ENCODE measurements at regions not wholly inside any gene's neighbourhood (a gene's known extent, or its start where the extent isn't known, plus 50 kb on each side); places are given as distances from the start of the nearest gene placed in this dataset.

DNA sequence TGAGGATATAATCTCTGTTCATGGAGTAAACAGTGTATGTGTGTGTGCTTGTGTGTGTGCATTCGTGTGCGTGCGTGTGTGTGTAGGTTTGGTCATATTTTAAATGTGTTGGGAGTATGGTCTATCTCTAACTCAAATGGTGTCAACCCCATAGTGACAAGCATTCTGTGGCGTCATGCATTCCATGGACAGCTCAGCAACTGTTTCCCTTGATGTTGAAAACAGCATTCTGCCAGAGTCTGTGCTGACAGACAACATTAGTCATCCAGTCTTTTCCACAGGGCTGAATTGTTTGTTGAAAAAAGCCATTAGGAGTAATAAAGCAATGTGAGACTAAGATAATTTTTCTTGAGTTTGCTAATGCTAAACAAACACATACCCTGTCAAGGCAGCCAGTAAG is 706.6 kb downstream of the PCDH19 start:
- TF ChIP-seq, protein P1, sequence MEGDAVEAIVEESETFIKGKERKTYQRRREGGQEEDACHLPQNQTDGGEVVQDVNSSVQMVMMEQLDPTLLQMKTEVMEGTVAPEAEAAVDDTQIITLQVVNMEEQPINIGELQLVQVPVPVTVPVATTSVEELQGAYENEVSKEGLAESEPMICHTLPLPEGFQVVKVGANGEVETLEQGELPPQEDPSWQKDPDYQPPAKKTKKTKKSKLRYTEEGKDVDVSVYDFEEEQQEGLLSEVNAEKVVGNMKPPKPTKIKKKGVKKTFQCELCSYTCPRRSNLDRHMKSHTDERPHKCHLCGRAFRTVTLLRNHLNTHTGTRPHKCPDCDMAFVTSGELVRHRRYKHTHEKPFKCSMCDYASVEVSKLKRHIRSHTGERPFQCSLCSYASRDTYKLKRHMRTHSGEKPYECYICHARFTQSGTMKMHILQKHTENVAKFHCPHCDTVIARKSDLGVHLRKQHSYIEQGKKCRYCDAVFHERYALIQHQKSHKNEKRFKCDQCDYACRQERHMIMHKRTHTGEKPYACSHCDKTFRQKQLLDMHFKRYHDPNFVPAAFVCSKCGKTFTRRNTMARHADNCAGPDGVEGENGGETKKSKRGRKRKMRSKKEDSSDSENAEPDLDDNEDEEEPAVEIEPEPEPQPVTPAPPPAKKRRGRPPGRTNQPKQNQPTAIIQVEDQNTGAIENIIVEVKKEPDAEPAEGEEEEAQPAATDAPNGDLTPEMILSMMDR (IDR thresholded peaks at IDR 0.05): no peak

DNA sequence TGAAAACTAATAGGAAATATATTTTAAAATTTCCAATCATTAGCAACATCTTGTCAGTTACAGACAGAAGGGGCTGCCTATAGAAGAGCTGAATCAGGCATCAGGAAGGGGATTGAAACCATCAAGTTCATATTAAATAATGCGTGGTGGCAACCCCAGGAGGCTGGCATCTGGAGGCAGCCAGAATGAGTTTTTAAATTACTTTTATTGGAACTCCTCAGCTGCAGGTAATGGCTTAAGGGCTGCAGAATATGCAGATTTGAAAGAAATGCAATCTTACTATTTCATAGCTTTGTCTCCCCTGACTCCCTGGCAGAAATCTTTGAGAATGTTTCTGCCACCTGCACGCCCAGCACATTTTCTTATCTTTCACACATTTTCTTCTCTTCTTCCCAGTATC is 711.6 kb downstream of the PCDH19 start:
- TF ChIP-seq, protein P1 (IDR thresholded peaks at IDR 0.05): no peak

DNA sequence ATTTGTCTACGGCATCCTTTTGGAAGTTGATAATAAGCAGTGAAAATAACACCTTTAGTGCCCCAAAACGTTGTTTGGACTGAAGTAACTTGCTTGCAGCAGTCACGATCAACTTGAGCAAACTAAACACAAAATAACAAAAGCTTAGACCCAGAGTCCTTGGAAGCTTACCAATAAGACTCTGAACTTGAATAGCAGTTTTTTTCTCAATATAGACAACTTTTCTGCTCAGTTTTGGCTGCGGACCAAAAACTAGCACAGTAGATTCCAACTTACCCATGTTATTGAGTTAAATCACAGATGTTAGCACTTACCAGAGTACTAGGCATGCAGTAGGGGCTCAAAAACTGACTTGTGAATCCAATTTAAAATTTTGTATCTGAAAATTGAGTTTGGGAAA is 746.9 kb downstream of the PCDH19 start:
- TF ChIP-seq, protein P1 (IDR thresholded peaks at IDR 0.05): no peak

DNA sequence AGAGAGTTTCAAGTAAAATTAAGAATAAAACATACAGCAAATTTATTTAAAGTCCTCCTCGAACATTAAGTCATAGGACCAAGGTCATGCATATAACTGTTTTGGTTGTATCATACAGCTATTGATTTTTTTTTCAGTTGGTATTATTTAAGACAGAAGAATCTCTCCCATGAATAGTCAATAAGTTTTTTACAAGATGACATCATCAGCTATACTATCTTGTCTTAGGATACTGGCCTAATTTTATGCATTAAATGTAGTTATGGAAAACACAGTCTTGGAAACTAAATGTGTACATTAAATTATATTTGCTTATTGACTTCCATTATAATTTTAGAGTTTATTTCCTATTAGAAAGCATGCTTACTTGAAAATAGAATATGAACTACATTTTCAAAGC is 755.9 kb downstream of the PCDH19 start:
- TF ChIP-seq, protein P1 (IDR thresholded peaks at IDR 0.05): no peak

DNA sequence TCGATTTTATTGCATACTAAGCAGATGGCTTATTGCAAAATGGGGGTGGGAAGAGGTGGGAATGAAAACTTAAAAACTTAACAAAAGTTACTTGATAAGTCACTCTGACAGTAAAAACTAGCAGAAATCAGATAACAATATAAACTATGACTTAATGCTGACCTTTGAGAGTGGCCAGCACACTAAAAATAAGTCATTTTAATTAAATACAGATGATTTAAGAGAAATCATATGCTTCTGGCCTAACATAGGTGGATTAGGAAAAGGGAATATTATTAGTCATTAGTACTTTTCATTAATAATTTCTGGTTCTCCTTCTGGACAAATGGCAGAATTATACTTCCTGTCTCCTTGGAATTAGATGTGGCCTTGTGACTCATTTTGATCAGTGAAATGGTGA is 756.7 kb downstream of the PCDH19 start:
- TF ChIP-seq, protein P1 (IDR thresholded peaks at IDR 0.05): no peak

DNA sequence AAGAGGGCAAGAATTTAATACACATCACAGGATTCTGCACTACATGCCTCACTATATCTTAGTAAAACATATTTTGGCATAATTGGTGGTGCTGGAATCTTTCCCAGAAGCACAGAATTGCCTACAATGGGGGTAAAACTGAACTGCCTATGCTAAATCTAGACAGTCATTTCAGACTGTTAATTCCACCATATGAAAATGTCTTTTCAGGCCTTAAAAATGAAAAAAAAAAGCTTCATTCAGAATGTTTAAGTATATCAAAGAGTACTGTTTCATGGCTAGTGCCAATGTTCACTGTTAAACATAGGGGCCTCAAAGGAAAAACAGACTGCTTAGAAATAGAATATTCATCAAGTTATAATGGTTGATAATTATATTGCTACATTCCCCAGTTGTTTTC is 797.0 kb downstream of the PCDH19 start:
- TF ChIP-seq, protein P1 (IDR thresholded peaks at IDR 0.05): no peak

DNA sequence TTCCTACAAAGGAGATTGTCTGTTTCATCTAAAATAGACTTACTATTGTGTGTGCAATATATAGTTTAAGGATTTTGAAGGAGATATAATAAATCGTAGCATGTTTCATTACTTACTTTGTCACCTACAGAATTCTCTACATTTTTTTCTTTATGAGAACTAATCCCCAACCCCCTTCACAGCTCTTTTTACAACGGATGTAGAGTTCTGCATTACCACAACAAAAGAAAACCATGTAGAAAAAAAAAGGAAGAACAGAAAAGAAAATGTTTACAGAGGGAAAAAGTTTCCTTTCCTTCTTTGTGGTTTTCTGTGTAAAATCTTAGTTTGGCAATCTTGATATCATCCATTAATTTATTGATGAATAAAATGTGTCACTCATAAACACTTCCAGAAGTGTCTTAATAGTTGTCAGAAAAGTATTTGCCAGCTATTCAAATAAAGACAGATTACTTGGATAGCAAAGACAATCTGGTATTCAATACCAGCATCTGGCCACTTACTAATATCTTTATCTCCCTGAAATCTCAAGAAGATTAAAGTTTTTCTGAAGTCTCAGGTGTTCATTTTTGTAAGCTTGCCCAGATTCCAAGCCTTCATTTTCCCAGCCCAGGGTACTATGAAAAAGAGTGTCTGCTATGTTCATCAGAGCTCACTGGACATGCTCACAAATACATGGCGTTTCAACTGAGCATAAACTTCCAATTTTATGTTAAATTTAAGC is 806.8 kb downstream of the PCDH19 start:
- TF ChIP-seq, protein P1 (IDR thresholded peaks at IDR 0.05): no peak

DNA sequence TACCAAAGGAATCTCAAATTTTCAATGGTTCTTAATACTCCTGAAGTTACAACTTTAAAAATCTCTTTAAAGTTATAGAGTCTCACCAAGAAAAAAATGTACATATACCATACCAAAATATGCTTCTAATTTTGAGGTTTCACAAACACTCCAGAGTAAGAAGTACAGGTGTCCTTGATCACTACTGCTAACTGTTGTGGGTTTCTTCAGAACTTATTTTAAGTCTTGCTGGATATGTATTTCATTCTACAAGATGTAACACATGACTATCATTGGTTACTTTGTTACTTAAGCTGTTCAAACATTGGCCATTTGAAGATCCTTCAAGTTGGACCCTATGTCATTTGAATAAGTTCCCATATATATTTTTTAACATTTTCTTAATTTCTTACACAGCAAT is 808.0 kb downstream of the PCDH19 start:
- TF ChIP-seq, protein P1 (IDR thresholded peaks at IDR 0.05): no peak
